ENCODE measurements at regions not wholly inside any gene's neighbourhood (a gene's known extent, or its start where the extent isn't known, plus 50 kb on each side); places are given as distances from the start of the nearest gene placed in this dataset.

GRCh38 chr22:22733881-22734373 is 89.5 kb downstream of the GGTLC2 start:
- no peak for TF ChIP-seq POLR2A (IDR thresholded peaks at IDR 0.05)
- TF ChIP-seq, protein P1, sequence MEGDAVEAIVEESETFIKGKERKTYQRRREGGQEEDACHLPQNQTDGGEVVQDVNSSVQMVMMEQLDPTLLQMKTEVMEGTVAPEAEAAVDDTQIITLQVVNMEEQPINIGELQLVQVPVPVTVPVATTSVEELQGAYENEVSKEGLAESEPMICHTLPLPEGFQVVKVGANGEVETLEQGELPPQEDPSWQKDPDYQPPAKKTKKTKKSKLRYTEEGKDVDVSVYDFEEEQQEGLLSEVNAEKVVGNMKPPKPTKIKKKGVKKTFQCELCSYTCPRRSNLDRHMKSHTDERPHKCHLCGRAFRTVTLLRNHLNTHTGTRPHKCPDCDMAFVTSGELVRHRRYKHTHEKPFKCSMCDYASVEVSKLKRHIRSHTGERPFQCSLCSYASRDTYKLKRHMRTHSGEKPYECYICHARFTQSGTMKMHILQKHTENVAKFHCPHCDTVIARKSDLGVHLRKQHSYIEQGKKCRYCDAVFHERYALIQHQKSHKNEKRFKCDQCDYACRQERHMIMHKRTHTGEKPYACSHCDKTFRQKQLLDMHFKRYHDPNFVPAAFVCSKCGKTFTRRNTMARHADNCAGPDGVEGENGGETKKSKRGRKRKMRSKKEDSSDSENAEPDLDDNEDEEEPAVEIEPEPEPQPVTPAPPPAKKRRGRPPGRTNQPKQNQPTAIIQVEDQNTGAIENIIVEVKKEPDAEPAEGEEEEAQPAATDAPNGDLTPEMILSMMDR (IDR thresholded peaks at IDR 0.05), result no peak
